ENCODE measurements at regions not wholly inside any gene's neighbourhood (a gene's known extent, or its start where the extent isn't known, plus 50 kb on each side); places are given as distances from the start of the nearest gene placed in this dataset.

DNA sequence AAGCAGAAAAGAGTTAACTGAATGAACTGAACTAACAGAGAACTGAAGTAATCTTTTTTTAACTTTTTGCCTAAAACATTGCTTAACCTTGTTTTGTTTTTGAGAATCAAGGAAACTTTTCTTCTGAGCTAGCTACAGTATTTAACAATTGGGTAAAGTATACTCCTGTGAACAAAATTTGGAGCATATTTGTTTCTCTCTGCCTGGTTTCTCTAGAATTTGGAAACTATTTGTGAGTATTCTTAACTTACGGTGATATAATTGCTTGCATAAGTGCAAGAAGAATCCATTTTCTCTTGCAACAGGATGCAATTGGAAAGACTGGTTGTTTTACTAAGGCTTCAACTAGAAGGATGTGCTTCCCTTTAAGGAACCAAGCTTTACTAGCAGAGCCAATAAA is 65.9 kb upstream of the FAM98A start:
- no peak overlapping the region for H3K4me3 Mint-ChIP-seq
- no peak for DNase-seq
- TF ChIP-seq, protein P1, sequence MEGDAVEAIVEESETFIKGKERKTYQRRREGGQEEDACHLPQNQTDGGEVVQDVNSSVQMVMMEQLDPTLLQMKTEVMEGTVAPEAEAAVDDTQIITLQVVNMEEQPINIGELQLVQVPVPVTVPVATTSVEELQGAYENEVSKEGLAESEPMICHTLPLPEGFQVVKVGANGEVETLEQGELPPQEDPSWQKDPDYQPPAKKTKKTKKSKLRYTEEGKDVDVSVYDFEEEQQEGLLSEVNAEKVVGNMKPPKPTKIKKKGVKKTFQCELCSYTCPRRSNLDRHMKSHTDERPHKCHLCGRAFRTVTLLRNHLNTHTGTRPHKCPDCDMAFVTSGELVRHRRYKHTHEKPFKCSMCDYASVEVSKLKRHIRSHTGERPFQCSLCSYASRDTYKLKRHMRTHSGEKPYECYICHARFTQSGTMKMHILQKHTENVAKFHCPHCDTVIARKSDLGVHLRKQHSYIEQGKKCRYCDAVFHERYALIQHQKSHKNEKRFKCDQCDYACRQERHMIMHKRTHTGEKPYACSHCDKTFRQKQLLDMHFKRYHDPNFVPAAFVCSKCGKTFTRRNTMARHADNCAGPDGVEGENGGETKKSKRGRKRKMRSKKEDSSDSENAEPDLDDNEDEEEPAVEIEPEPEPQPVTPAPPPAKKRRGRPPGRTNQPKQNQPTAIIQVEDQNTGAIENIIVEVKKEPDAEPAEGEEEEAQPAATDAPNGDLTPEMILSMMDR (IDR thresholded peaks at IDR 0.05), result no peak
- peaks cover 3% of the 10 kb centered on the region for H3K27me3 Mint-ChIP-seq (ENCODE audit: low read depth, poor library complexity)
- peaks cover 54% of the 10 kb centered on the region for H3K9me3 Mint-ChIP-seq
- H3K36me3 Mint-ChIP-seq (ENCODE audit: low read depth), result peaks cover 49% of the 10 kb centered on the region
- no peaks in the 10 kb centered on the region for H3K4me1 Mint-ChIP-seq
- H3K27ac Mint-ChIP-seq, result no peak overlapping the region

DNA sequence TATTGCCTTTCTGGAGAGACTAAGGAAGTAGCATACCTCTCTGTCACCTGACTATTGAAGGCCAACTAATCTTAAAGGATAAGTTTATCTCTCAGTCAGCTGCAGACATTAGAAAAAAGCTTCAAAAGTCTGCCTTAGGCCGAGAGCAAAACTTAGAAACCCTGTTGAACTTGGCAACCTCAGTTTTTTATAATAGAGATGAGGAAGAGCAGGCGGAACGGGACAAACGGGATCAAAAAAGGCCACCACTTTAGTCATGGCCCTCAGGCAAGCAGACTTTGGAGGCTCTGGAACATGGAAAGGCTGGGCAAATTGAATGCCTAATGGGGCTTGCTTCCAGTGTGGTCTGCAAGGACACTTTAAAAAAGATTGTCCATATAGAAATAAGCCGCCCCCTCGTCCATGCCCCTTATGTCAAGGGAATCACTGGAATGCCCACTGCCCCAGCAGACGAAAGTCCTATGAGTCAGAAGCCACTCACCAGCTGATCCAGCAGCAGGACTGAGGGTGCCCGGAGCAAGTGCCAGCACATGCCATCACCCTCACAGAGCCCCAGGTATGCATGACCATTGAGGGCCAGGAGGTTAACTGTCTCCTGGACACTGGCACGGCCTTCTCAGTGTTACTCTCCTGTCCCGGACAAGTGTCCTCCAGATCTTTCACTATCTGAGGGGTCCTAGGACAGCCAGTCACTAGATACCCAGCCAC is 61.5 kb upstream of the FAM98A start:
- Mint-ChIP-seq H3K36me3 (ENCODE audit: low read depth) (peaks cover 39% of the 10 kb centered on the region), H3K4me3 (no peak overlapping the region), H3K9me3 (peaks cover 55% of the 10 kb centered on the region), H3K27me3 (ENCODE audit: low read depth, poor library complexity) (no peaks in the 10 kb centered on the region), H3K4me1 (peaks cover 6% of the 10 kb centered on the region), H3K27ac (no peak overlapping the region)
- no peak for DNase-seq
- TF ChIP-seq, protein P1 (IDR thresholded peaks at IDR 0.05), result no peak

DNA sequence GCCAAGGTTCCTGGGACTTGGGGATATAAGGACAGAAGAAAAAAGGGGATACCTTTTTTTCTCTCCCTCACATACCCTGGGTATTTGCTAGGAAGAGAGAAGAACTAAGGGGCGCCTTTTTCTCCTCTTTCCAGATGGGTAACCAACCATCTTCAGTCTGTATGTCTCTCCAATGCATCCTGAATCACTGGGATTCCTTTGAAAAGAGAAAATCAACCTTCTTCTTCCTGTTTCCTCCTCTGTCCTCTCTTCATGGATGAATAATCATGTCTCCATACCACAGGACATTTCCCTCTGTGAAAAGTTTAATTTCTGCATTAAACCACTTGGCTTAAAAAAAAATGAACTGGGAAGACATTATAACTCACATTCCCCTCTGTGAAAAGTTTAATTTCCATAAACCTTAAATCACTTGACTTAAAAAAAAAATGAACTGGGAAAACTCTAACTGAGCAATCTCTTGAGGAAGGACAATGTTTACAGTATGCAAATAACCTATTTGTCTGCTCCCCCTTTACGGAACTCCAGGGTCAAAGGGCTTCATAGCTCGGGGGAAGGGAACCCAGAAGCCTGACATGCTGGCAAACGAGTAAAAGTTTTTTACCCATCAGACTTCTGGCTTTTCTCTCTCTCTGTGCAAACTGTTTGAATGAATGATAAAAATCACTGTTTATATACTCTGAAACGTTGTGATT is 56.7 kb upstream of the FAM98A start:
- peaks cover 11% of the 10 kb centered on the region for H3K4me1 Mint-ChIP-seq
- H3K4me3 Mint-ChIP-seq, result no peak overlapping the region
- H3K27me3 Mint-ChIP-seq (ENCODE audit: low read depth, poor library complexity), result no peaks in the 10 kb centered on the region
- DNase-seq, result no peak
- H3K36me3 Mint-ChIP-seq (ENCODE audit: low read depth), result peaks cover 24% of the 10 kb centered on the region
- TF ChIP-seq, protein P1 (IDR thresholded peaks at IDR 0.05), result no peak
- H3K27ac Mint-ChIP-seq, result no peak overlapping the region
- H3K9me3 Mint-ChIP-seq, result peaks cover 40% of the 10 kb centered on the region

DNA sequence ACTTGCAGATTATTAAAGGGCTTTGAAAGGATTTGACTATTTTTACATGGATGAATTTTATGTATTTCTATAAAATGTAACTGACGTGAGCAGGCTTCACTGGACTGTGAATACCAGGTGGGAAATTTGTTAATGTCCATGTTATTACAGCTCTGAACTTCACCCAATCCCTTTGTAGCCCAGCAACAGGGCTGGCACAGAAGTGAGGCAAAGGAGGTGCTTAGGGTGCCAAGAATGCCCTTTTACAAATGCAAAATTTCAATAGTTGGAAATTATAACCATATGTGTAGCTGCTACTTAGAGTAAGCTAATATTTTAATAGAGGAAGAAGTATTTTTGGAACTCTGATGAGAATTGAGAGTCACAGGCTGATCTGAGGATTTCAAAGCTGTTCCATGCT is 53.7 kb upstream of the FAM98A start:
- peaks cover 17% of the 10 kb centered on the region for H3K4me1 Mint-ChIP-seq
- peaks cover 3% of the 10 kb centered on the region for H3K27me3 Mint-ChIP-seq (ENCODE audit: low read depth, poor library complexity)

DNA sequence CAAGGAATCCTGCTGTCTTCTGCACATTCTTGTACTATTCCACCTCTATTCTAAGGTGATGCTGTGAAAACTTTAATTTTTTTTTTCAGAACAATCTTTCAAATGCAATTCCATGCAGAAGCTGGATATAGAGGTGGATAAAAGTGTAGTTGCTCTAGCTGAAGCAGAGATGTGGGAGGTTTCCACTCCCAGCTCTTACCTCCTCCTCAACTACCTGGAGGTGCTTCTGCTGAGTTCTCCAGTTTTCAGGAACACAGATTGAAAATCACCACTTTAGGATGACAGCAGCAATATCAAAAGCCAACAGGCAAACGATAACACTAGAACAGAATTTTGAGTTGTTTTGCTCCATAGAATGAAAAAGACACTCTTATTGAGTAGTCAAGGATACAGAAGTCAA is 51.1 kb upstream of the FAM98A start:
- Mint-ChIP-seq H3K9me3 (peaks cover 13% of the 10 kb centered on the region), H3K4me3 (no peak overlapping the region)
- TF ChIP-seq, protein P1 (IDR thresholded peaks at IDR 0.05), result no peak

More for the DNA sequence above, 53.7 kb upstream of the FAM98A start:
- DNase-seq, result no peak
- TF ChIP-seq, protein P1 (IDR thresholded peaks at IDR 0.05), result no peak
- H3K4me3 Mint-ChIP-seq, result no peak overlapping the region
- peaks cover 20% of the 10 kb centered on the region for H3K36me3 Mint-ChIP-seq (ENCODE audit: low read depth)
- peaks cover 35% of the 10 kb centered on the region for H3K9me3 Mint-ChIP-seq
- no peak overlapping the region for H3K27ac Mint-ChIP-seq

More for the DNA sequence above, 51.1 kb upstream of the FAM98A start:
- peaks cover 3% of the 10 kb centered on the region for H3K27me3 Mint-ChIP-seq (ENCODE audit: low read depth, poor library complexity)
- peaks cover 7% of the 10 kb centered on the region for H3K4me1 Mint-ChIP-seq
- no peak for DNase-seq
- H3K27ac Mint-ChIP-seq, result no peak overlapping the region
- H3K36me3 Mint-ChIP-seq (ENCODE audit: low read depth), result peaks cover 13% of the 10 kb centered on the region

All from nephron progenitor cell (in vitro differentiated cells).